GM13976 (cell line): ENCODE measurements at regions not wholly inside any gene's neighbourhood (a gene's known extent, or its start where the extent isn't known, plus 50 kb on each side); places are given as distances from the start of the nearest gene placed in this dataset.
"Not testable (repeated sequence)": the region's sequence is repeated elsewhere in the genome, so short reads cannot be mapped to it uniquely, and the experiment has no call there.

ENCODE experiments used
- DNase-seq: peaks from one replicate; pipeline ENCODE4 v3.0.0; 2012; ENCODE audit warnings: low spot score
- in situ Hi-C: fragments of 300-500 bp; cut with MboI; formaldehyde crosslinking; loops from one replicate; pipeline ENCODE4 v1.12.0; 2022; ENCODE audit warnings: low sequenced_read_pairs, mixed read lengths, inconsistent platforms; ENCODE audit not compliant: unreplicated experiment
- TF ChIP-seq, protein P1 (sequence below): IDR thresholded peaks from 2 replicates; pipeline ENCODE4 v1.5.1; 2012; ENCODE audit warnings: borderline replicate concordance, mild to moderate bottlenecking; ENCODE audit not compliant: insufficient read depth; ENCODE audit errors: extremely low read depth, missing control alignments, control extremely low read depth

DNA sequence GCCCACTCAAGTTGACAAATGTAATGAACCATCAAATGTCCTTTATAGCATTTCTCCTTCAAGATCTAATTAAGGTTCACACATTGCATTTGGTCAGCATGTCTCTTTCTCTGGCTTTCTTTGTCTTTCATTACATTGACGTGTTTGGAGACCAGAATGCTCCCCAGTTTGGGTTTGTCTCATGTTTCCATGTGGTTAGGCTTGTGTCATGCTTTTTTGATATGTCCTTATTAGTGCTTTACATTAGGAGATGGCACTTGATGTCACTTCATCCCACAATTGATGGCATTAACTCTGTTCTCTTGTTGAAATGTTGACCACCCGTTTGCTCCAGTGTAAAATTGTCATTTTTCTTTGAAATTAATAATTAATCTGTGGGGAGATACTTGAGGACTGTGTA is 165.8 kb downstream of the AKAIN1 start:
- TF ChIP-seq, protein P1, sequence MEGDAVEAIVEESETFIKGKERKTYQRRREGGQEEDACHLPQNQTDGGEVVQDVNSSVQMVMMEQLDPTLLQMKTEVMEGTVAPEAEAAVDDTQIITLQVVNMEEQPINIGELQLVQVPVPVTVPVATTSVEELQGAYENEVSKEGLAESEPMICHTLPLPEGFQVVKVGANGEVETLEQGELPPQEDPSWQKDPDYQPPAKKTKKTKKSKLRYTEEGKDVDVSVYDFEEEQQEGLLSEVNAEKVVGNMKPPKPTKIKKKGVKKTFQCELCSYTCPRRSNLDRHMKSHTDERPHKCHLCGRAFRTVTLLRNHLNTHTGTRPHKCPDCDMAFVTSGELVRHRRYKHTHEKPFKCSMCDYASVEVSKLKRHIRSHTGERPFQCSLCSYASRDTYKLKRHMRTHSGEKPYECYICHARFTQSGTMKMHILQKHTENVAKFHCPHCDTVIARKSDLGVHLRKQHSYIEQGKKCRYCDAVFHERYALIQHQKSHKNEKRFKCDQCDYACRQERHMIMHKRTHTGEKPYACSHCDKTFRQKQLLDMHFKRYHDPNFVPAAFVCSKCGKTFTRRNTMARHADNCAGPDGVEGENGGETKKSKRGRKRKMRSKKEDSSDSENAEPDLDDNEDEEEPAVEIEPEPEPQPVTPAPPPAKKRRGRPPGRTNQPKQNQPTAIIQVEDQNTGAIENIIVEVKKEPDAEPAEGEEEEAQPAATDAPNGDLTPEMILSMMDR, result no peak
- in situ Hi-C loops, result no loop called here
- DNase-seq, result no peak

DNA sequence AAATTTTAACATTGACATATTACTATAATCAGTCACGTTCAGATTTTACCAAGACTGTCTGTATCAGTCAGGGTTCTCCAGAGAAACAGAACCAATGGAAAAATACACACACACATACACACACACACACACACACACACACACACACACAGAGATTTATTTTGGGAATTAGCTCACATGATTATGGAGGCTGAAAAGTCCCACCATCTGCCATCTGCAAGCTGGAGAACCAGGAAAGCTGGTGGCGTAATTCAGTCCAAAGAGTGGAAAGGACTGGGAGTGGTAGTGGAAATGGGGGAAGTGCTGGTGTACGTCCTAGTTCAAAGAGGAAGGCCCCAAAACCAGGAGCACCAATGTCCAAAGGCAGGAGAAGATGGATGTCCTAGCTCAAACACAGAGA is 166.4 kb downstream of the AKAIN1 start:
- no peak for DNase-seq
- TF ChIP-seq, protein P1, result no peak
- in situ Hi-C loops, result no loop called here

DNA sequence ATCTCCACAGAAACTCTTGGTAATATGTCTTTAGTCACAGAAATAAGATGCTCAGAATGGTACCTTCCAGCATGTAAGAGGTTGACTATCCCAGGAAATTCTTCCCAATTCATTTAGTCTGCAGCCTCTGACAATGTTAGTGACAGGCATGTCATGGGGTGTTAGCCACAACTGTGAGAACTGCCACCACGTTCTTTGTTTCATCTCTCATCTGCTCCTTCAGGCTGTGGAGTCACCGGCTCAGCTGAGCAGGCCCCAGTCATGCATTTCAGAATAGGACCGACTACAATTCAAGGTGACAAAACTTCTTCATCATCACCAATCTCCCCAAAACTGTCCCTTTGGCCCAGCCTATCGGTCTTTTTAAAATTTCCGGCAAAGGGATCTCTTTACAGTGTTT is 167.5 kb downstream of the AKAIN1 start:
- TF ChIP-seq, protein P1, result no peak
- in situ Hi-C loops, result no loop called here
- no peak for DNase-seq

DNA sequence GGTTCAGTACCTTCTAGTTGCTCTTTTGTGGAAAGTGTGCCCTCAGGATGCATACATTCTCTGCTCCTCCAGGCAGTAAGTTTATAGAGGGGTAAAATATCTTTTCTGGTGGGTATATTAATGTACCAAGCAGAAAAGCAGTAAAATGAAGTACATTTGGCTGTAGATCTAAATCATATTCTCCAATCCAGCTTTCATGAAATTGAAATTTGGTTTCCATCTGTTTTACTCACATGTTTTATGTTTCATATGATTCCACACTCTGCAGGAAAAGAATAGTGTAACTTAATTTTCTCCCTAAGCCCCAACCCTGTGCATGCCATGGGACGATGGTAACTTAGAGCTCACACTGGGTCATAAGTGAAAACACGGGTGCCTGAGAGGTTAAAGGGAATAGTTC is 172.3 kb downstream of the AKAIN1 start:
- TF ChIP-seq, protein P1, result no peak
- DNase-seq, result no peak
- in situ Hi-C loops, result no loop called here

DNA sequence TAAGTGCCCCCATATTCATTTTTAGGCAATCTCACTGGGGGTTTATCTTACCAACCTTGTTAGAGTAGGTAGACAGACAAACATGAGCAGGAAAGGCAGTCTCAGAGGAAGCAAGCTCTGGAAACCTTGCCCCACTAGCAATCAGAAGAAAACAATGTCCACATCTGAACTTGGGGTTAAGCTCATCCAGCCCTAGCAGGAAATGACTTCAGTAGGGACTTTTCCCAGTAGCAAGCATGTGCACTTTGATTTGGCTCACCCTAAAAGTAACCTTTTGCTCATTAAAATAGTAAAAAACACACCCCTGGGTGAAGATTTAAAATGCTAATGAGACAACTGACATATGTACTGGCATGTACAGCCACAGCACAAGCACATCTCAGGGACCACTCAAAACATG is 175.5 kb downstream of the AKAIN1 start:
- DNase-seq, result peak; percentile 10
- TF ChIP-seq, protein P1, result no peak
- in situ Hi-C loops, result no loop called here

DNA sequence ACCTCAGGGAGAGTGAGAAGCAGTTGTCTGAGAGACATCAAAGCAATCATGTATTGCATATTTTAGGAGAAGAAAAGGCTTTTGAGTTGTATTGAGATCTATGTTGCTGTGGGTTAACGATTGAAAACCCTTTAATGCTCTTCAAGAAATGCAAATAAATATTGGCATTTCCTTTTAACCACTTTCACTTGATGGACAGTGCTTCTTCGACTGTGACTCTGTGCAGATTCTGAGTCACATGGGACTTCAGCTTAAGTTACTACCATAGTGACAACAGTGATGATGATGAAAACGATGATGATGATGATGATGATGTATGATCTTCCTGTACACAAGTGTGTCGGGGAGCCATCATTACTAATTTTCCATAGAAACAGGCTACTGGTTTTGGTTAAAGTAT is 181.8 kb downstream of the AKAIN1 start:
- TF ChIP-seq, protein P1, result no peak
- no peak for DNase-seq
- in situ Hi-C loops, result no loop called here

DNA sequence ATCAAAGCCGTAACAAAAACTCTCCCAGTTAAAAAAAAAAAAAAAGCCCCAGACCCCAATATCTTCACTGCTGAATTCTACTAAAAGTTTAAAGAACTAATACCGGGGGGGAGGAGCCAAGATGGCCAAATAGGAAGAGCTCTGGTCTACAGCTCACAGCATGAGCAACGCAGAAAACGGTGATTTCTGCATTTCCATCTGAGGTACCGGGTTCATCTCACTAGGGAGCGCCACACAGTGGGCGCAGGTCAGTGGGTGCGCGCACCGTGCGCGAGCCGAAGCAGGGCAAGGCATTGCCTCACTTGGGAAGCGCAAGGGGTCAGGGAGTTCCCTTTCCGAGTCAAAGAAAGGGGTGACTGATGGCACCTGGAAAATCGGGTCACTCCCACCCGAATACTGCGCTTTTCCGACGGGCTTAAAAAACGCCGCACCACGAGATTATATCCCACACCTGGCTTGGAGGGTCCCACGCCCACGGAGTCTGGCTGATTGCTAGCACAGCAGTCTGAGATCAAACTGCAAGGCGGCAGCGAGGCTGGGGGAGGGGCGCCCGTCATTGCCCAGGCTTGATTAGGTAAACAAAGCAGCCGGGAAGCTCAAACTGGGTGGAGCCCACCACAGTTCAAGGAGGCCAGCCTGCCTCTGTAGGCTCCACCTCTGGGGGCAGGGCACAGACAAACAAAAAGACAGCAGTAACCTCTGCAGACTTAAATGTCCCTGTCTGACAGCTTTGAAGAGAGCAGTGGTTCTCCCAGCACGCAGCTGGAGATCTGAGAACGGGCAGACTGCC is 192.8 kb downstream of the AKAIN1 start:
- DNase-seq, in situ Hi-C loops: not testable (repeated sequence)
